Stomach (tissue), 8 donors: ENCODE measurements at regions not wholly inside any gene's neighbourhood (a gene's known extent, or its start where the extent isn't known, plus 50 kb on each side); places are given as distances from the start of the nearest gene placed in this dataset.

Source experiments
- DNase-seq, 2 donors: peaks; one replicate each; pipeline versions ENCODE4 v3.0.0 to v3.0.0-alpha.2; 2013 to 2019
- H3K27ac ChIP-seq, 5 donors: fragments of 200-600 bp in 4 of 5; sonication (generic) in 4 of 5; one replicate each; pipeline ENCODE4 v1.5.1; 2013 to 2019; ENCODE audit warnings: mild to moderate bottlenecking in 1 of 5, moderate library complexity in 1 of 5
- H3K27me3 ChIP-seq, 3 donors: fragments of 200-600 bp; sonication (generic); one replicate each; pipeline ENCODE4 v1.5.1; 2017 to 2019; ENCODE audit warnings: mixed run types in 1 of 3
- H3K36me3 ChIP-seq, 4 donors: fragments of 200-600 bp; sonication (generic); 1 replicate in 3 of 4; 2 replicates in 1 of 4; pipeline ENCODE4 v1.5.1; 2016 to 2019
- H3K4me1 ChIP-seq, 4 donors: fragments of 200-600 bp; sonication (generic); one replicate each; pipeline ENCODE4 v1.5.1; 2016 to 2019
- H3K4me3 ChIP-seq, 4 donors: fragments of 200-600 bp; sonication (generic) in 3 of 4; one replicate each; pipeline ENCODE4 v1.5.1; 2016 to 2019; ENCODE audit warnings: mild to moderate bottlenecking in 1 of 4
- H3K9me3 ChIP-seq, 4 donors: fragments of 200-600 bp; sonication (generic); one replicate each; pipeline ENCODE4 v1.5.1; 2016 to 2019
- CTCF ChIP-seq, 7 experiments: fragments of 450-650 bp in 4 of 7; fragments of 200-600 bp in 3 of 7; sonication (generic) in 3 of 7; IDR thresholded peaks; one replicate each; pipeline ENCODE4 v1.5.1; 2016 to 2019; ENCODE audit warnings: antibody characterized with exemption in 7 of 7, control low read depth in 2 of 7, mild to moderate bottlenecking in 1 of 7
- EP300 ChIP-seq: sonication (generic); formaldehyde crosslinking; IDR thresholded peaks from one replicate; pipeline ENCODE4 v1.6.1; 2017; ENCODE audit warnings: antibody characterized with exemption
- POLR2A ChIP-seq, 4 donors: fragments of 450-650 bp; IDR thresholded peaks; one replicate each; pipeline ENCODE4 v1.6.1; 2016; ENCODE audit warnings: antibody characterized with exemption in 4 of 4, control low read depth in 2 of 4, mild to moderate bottlenecking in 1 of 4, moderate library complexity in 1 of 4
- POLR2AphosphoS5 ChIP-seq, 3 donors: sonication (generic); formaldehyde crosslinking; IDR thresholded peaks; one replicate each; pipeline ENCODE4 v1.6.1; 2016; ENCODE audit warnings: antibody characterized with exemption in 3 of 3
- whole genome bisulfite sequencing, 5 donors: extraction: QIAGEN DNeasy Blood & Tissue Kit in 3 of 5; methylation state at CpG; one replicate each; pipeline versions ENCODE4 v1.1.5 to v1.1.7; 2013 to 2018; 5-methylcytosine and 5-hydroxymethylcytosine counted together
- intact Hi-C: fragments of 100-400 bp; cut with DNase I; formaldehyde crosslinking; loops from one replicate; pipeline ENCODE4 v1.15.1; 2023; ENCODE audit warnings: low total_unique reads
- donor health status: healthy with polysubstance abuse.
- donor health status: Bipolar disorder and iron deficiency.
- donor health status: healthy.

GRCh38 chr3:24605511-24606028 is 110.9 kb upstream of the THRB start:
- no peak for TF ChIP-seq EP300

GRCh38 chr3:24607281-24607680 is 112.6 kb upstream of the THRB start:
- peaks cover 0 to 6% (median 0%) of the 10 kb centered on the region in 4 donors for H3K4me1 ChIP-seq
- H3K36me3 ChIP-seq, result no peaks in the 10 kb centered on the region
- DNase-seq, result no peak
- no peaks in the 10 kb centered on the region for H3K27me3 ChIP-seq
- intact Hi-C loops, result no loop called here
- TF ChIP-seq POLR2A (IDR thresholded peaks at IDR 0.05), result no peak
- peak in 1 of 7 experiments; percentile 12 for TF ChIP-seq CTCF (IDR thresholded peaks at IDR 0.05)
- H3K9me3 ChIP-seq, result no peaks in the 10 kb centered on the region
- no peak overlapping the region for H3K27ac ChIP-seq
- no peak overlapping the region for H3K4me3 ChIP-seq

More at GRCh38 chr3:24605511-24606028, 110.9 kb upstream of the THRB start:
- Histone ChIP-seq H3K36me3 (no peaks in the 10 kb centered on the region), H3K4me3 (no peak overlapping the region), H3K4me1 (peaks cover 0 to 6% (median 0%) of the 10 kb centered on the region in 4 donors), H3K27ac (no peak overlapping the region), H3K27me3 (no peaks in the 10 kb centered on the region), H3K9me3 (no peaks in the 10 kb centered on the region)
- WGBS, 5 donors, result 82 to 93% (median 88%) methylated on average over 4 of the region's 4 CpGs
- intact Hi-C loops, result no loop called here
- no peak for DNase-seq

- no peak for DNase-seq
- WGBS, 5 donors, result 61 to 80% (median 74%) methylated on average over 3 of the region's 3 CpGs
- no peak overlapping the region for H3K27ac ChIP-seq
- H3K4me3 ChIP-seq, result no peak overlapping the region
- intact Hi-C loops, result no loop called here
- H3K27me3 ChIP-seq, result no peaks in the 10 kb centered on the region
- H3K9me3 ChIP-seq, result no peaks in the 10 kb centered on the region
- no peaks in the 10 kb centered on the region for H3K36me3 ChIP-seq
- TF ChIP-seq CTCF (IDR thresholded peaks at IDR 0.05) (no peak), POLR2AphosphoS5 (IDR thresholded peaks at IDR 0.05) (no peak), EP300 (no peak), POLR2A (IDR thresholded peaks at IDR 0.05) (no peak)
- H3K4me1 ChIP-seq, result peaks cover 0 to 5% (median 0%) of the 10 kb centered on the region in 4 donors
These were observed 114.2 kb upstream of the THRB start for GRCh38 chr3:24608701-24609390.

- Histone ChIP-seq H3K27me3 (no peaks in the 10 kb centered on the region), H3K4me3 (no peak overlapping the region), H3K4me1 (no peaks in the 10 kb centered on the region), H3K27ac (no peak overlapping the region), H3K9me3 (no peaks in the 10 kb centered on the region), H3K36me3 (no peaks in the 10 kb centered on the region)
- whole genome bisulfite sequencing, 5 donors, result 80 to 94% (median 89%) methylated on average over 1 of the region's 1 CpG
- intact Hi-C loops, result no loop called here
- TF ChIP-seq POLR2AphosphoS5 (IDR thresholded peaks at IDR 0.05) (no peak), POLR2A (IDR thresholded peaks at IDR 0.05) (no peak)
- no peak for DNase-seq
These were observed 119.7 kb upstream of the THRB start for GRCh38 chr3:24614359-24614758.

- Histone ChIP-seq H3K9me3 (no peaks in the 10 kb centered on the region), H3K4me1 (no peaks in the 10 kb centered on the region), H3K27me3 (no peaks in the 10 kb centered on the region), H3K36me3 (no peaks in the 10 kb centered on the region), H3K4me3 (no peak overlapping the region), H3K27ac (no peak overlapping the region)
- no peak for DNase-seq
- 27 to 65% (median 35%) methylated on average over 2 of the region's 2 CpGs for WGBS, 5 donors
- TF ChIP-seq EP300 (no peak), POLR2A (IDR thresholded peaks at IDR 0.05) (no peak), CTCF (IDR thresholded peaks at IDR 0.05) (no peak), POLR2AphosphoS5 (IDR thresholded peaks at IDR 0.05) (no peak)
- intact Hi-C loops, result no loop called here
These were observed 120.5 kb upstream of the THRB start for GRCh38 chr3:24615177-24615576.
